ENCODE measurements at regions not wholly inside any gene's neighbourhood (a gene's known extent, or its start where the extent isn't known, plus 50 kb on each side); places are given as distances from the start of the nearest gene placed in this dataset.

GRCh38 chr9:90368241-90368640 lies 274.4 kb downstream of the DIRAS2 start:
- Histone ChIP-seq H3K27ac (ENCODE audit: low read length) (no peak overlapping the region), H4K20me1 (ENCODE audit: insufficient read depth, low read length) (no peaks in the 10 kb centered on the region), H3K36me3 (replicated peaks; ENCODE audit: insufficient read depth, low read length) (no peaks in the 10 kb centered on the region), H3K9me2 (replicated peaks; ENCODE audit: insufficient read depth, low read length) (no peaks in the 10 kb centered on the region), H2AFZ (ENCODE audit: low read length) (no peak overlapping the region), H3K79me2 (ENCODE audit: low read length) (no peaks in the 10 kb centered on the region), H3K9me3 (replicated peaks; ENCODE audit: insufficient read depth, low read length) (no peaks in the 10 kb centered on the region), H3K9ac (ENCODE audit: low read length) (no peak overlapping the region), H3F3A (ENCODE audit: insufficient read depth, low read length) (no peaks in the 10 kb centered on the region), H3K27me3 (replicated peaks; ENCODE audit: insufficient read depth, low read length) (no peaks in the 10 kb centered on the region), H3K4me2 (ENCODE audit: low read depth, low read length) (no peak overlapping the region), H3K4me1 (ENCODE audit: low read length) (no peaks in the 10 kb centered on the region), H3K4me3 (ENCODE audit: low read length) (no peak overlapping the region)
- TF ChIP-seq EZH2phosphoT487 (IDR thresholded peaks at IDR 0.05; ENCODE audit: low read length) (no peak), EZH2 (optimal IDR thresholded peaks at IDR 0.05; ENCODE audit: low read depth, low read length) (no peak), CTCF (IDR thresholded peaks at IDR 0.05; ENCODE audit: low read length) (no peak)
- no peak for DNase-seq

GRCh38 chr9:90368928-90369327 lies 273.7 kb downstream of the DIRAS2 start:
- Histone ChIP-seq H3K9ac (ENCODE audit: low read length) (no peak overlapping the region), H3K27me3 (replicated peaks; ENCODE audit: insufficient read depth, low read length) (no peaks in the 10 kb centered on the region), H3K4me1 (ENCODE audit: low read length) (no peaks in the 10 kb centered on the region), H3K79me2 (ENCODE audit: low read length) (no peaks in the 10 kb centered on the region), H3K9me2 (replicated peaks; ENCODE audit: insufficient read depth, low read length) (no peaks in the 10 kb centered on the region), H2AFZ (ENCODE audit: low read length) (no peak overlapping the region), H3K4me2 (ENCODE audit: low read depth, low read length) (no peak overlapping the region), H3K4me3 (ENCODE audit: low read length) (no peak overlapping the region), H4K20me1 (ENCODE audit: insufficient read depth, low read length) (no peaks in the 10 kb centered on the region), H3F3A (ENCODE audit: insufficient read depth, low read length) (no peaks in the 10 kb centered on the region), H3K36me3 (replicated peaks; ENCODE audit: insufficient read depth, low read length) (no peaks in the 10 kb centered on the region), H3K9me3 (replicated peaks; ENCODE audit: insufficient read depth, low read length) (no peaks in the 10 kb centered on the region), H3K27ac (ENCODE audit: low read length) (no peak overlapping the region)
- no peak for DNase-seq
- TF ChIP-seq EZH2phosphoT487 (IDR thresholded peaks at IDR 0.05; ENCODE audit: low read length) (no peak), EZH2 (optimal IDR thresholded peaks at IDR 0.05; ENCODE audit: low read depth, low read length) (no peak), CTCF (IDR thresholded peaks at IDR 0.05; ENCODE audit: low read length) (no peak)

- H3K36me3 ChIP-seq (replicated peaks; ENCODE audit: insufficient read depth, low read length): no peaks in the 10 kb centered on the region
- H3K79me2 ChIP-seq (ENCODE audit: low read length): no peaks in the 10 kb centered on the region
- no peaks in the 10 kb centered on the region for H3K9me3 ChIP-seq (replicated peaks; ENCODE audit: insufficient read depth, low read length)
- no peak overlapping the region for H3K9ac ChIP-seq (ENCODE audit: low read length)
- H3K27ac ChIP-seq (ENCODE audit: low read length): no peak overlapping the region
- H3K9me2 ChIP-seq (replicated peaks; ENCODE audit: insufficient read depth, low read length): no peaks in the 10 kb centered on the region
- TF ChIP-seq EZH2 (optimal IDR thresholded peaks at IDR 0.05; ENCODE audit: low read depth, low read length) (no peak), CTCF (IDR thresholded peaks at IDR 0.05; ENCODE audit: low read length) (no peak), EZH2phosphoT487 (IDR thresholded peaks at IDR 0.05; ENCODE audit: low read length) (no peak)
- no peak for DNase-seq
- H3F3A ChIP-seq (ENCODE audit: insufficient read depth, low read length): no peaks in the 10 kb centered on the region
- no peaks in the 10 kb centered on the region for H3K4me1 ChIP-seq (ENCODE audit: low read length)
- H4K20me1 ChIP-seq (ENCODE audit: insufficient read depth, low read length): no peaks in the 10 kb centered on the region
- no peaks in the 10 kb centered on the region for H3K27me3 ChIP-seq (replicated peaks; ENCODE audit: insufficient read depth, low read length)
- no peak overlapping the region for H3K4me2 ChIP-seq (ENCODE audit: low read depth, low read length)
- H2AFZ ChIP-seq (ENCODE audit: low read length): no peak overlapping the region
- no peak overlapping the region for H3K4me3 ChIP-seq (ENCODE audit: low read length)
Measured at GRCh38 chr9:90379771-90380170, 262.9 kb downstream of the DIRAS2 start.
